Endothelial cell (in vitro differentiated cells): ENCODE measurements at regions not wholly inside any gene's neighbourhood (a gene's known extent, or its start where the extent isn't known, plus 50 kb on each side); places are given as distances from the start of the nearest gene placed in this dataset.
A peak's percentile ranks its signal among the peaks of the same experiment; 100 is the strongest.

Experiments
- DNase-seq: peaks from one replicate; pipeline ENCODE4 v3.0.0; 2021; ENCODE audit warnings: low spot score
- H3K27ac Mint-ChIP-seq: one replicate; pipeline ENCODE4 v1.8.0; 2021; ENCODE audit warnings: mixed read lengths, inconsistent platforms; ENCODE audit not compliant: unreplicated experiment
- H3K27me3 Mint-ChIP-seq: one replicate; pipeline ENCODE4 v1.8.0; 2021; ENCODE audit warnings: mild to moderate bottlenecking, moderate library complexity, mixed read lengths, inconsistent platforms; ENCODE audit not compliant: unreplicated experiment
- H3K36me3 Mint-ChIP-seq: one replicate; pipeline ENCODE4 v1.8.0; 2021; ENCODE audit warnings: mild to moderate bottlenecking, low read depth, mixed read lengths, inconsistent platforms; ENCODE audit not compliant: unreplicated experiment
- H3K4me1 Mint-ChIP-seq: one replicate; pipeline ENCODE4 v1.8.0; 2021; ENCODE audit warnings: mild to moderate bottlenecking, mixed read lengths, inconsistent platforms; ENCODE audit not compliant: unreplicated experiment
- H3K4me3 Mint-ChIP-seq: one replicate; pipeline ENCODE4 v1.8.0; 2021; ENCODE audit warnings: mild to moderate bottlenecking, mixed read lengths, inconsistent platforms; ENCODE audit not compliant: unreplicated experiment
- H3K9me3 Mint-ChIP-seq: one replicate; pipeline ENCODE4 v1.8.0; 2021; ENCODE audit warnings: mixed read lengths, inconsistent platforms; ENCODE audit not compliant: unreplicated experiment
- CTCF ChIP-seq: fragments of 200-600 bp; sonication (generic); IDR thresholded peaks from one replicate; pipeline ENCODE4 v1.5.0; 2021; ENCODE audit warnings: antibody characterized with exemption; ENCODE audit not compliant: unreplicated experiment

DNA sequence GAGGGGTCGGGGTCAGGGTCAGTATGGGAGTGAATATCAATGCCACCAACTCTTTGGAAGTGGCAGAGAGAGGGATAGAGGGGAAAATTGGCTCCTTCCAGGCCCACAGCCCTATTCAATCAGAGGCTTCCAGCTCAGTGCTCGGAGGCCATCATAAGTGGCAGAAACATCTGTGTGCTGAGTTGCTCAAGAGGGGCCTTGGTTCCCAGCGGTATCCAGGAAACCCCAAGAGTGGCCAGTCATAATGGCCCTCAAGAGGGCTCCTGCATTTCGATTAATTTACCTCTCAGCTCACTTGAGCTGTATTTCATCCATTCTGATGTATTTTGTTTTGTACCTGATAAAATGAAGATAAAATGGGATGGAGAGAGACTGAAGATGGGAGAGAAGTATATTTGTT, 154.3 kb upstream of the EOLA2 start:
- Mint-ChIP-seq H3K9me3 (no peaks in the 10 kb centered on the region), H3K27me3 (peaks cover 2% of the 10 kb centered on the region), H3K4me3 (no peak overlapping the region), H3K36me3 (no peaks in the 10 kb centered on the region), H3K4me1 (peaks cover 27% of the 10 kb centered on the region), H3K27ac (no peak overlapping the region)
- no peak for TF ChIP-seq CTCF
- DNase-seq = no peak

DNA sequence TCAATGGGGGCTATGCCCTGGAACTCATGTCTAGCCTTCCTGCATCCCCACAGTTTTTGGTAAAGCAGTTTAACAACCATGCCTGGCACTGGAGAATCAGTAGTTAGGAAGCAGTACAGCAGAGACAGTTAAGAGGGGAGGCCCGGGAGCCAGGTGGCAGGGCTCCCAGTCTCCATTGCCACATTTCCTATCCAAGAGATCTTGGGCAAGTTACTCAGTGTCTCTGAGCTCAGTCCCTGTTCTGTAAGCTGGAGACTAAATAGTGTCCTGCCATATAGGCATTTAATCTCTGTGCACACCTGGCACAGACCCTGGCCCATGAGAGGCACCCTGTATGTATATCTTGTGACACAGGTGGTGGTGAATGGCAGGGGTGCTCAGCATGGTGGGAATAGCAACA, 156.1 kb upstream of the EOLA2 start:
- H3K27me3 Mint-ChIP-seq = peaks cover 2% of the 10 kb centered on the region
- H3K9me3 Mint-ChIP-seq = no peaks in the 10 kb centered on the region
- no peak for TF ChIP-seq CTCF
- H3K4me1 Mint-ChIP-seq = peaks cover 32% of the 10 kb centered on the region
- H3K4me3 Mint-ChIP-seq = no peak overlapping the region
- no peaks in the 10 kb centered on the region for H3K36me3 Mint-ChIP-seq
- H3K27ac Mint-ChIP-seq = no peak overlapping the region
- DNase-seq = no peak

GRCh38 chrX:150094996-150095395, 156.7 kb upstream of the EOLA2 start:
- H3K27me3 Mint-ChIP-seq = peaks cover 2% of the 10 kb centered on the region
- no peak overlapping the region for H3K4me3 Mint-ChIP-seq
- peaks cover 39% of the 10 kb centered on the region for H3K4me1 Mint-ChIP-seq
- DNase-seq = no peak
- H3K9me3 Mint-ChIP-seq = no peaks in the 10 kb centered on the region
- TF ChIP-seq CTCF = no peak
- H3K27ac Mint-ChIP-seq = peak overlapping the region; percentile 82
- H3K36me3 Mint-ChIP-seq = no peaks in the 10 kb centered on the region

- H3K9me3 Mint-ChIP-seq = no peaks in the 10 kb centered on the region
Observed at GRCh38 chrX:150099316-150099715, 161.0 kb upstream of the EOLA2 start.

DNA sequence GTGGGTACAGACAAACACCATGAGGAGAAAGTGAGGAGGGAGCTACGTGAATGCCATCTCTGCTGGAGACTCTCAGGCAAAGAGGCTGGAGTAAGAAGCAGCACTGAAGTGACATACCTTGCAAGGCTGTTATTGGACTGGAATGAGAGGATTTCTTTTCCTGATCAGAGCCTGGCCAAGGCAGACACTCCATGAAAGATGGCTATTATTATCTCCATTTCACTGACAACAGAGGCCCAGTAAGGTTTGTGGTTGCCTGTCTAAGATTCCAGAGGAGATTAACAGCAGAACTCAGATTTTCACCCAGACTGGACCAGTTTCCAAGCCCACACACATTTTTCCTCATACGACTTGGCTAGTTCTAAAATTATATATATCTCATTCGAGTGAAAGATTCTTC, 162.0 kb upstream of the EOLA2 start:
- DNase-seq = no peak
- no peaks in the 10 kb centered on the region for H3K36me3 Mint-ChIP-seq
- peaks cover 26% of the 10 kb centered on the region for H3K4me1 Mint-ChIP-seq
- H3K4me3 Mint-ChIP-seq = no peak overlapping the region
- no peaks in the 10 kb centered on the region for H3K9me3 Mint-ChIP-seq
- no peak for TF ChIP-seq CTCF
- no peak overlapping the region for H3K27ac Mint-ChIP-seq
- H3K27me3 Mint-ChIP-seq = peaks cover 2% of the 10 kb centered on the region

More at GRCh38 chrX:150099316-150099715, 161.0 kb upstream of the EOLA2 start:
- peak; percentile 14 for DNase-seq
- Mint-ChIP-seq H3K4me1 (peaks cover 35% of the 10 kb centered on the region), H3K36me3 (no peaks in the 10 kb centered on the region), H3K27me3 (peaks cover 2% of the 10 kb centered on the region), H3K4me3 (no peak overlapping the region), H3K27ac (peak overlapping the region; percentile 82)
- no peak for TF ChIP-seq CTCF
